Spleen (tissue), 7 donors: ENCODE measurements at regions not wholly inside any gene's neighbourhood (a gene's known extent, or its start where the extent isn't known, plus 50 kb on each side); places are given as distances from the start of the nearest gene placed in this dataset.

Experiments used
- POLR2A ChIP-seq, 3 donors: fragments of 450-650 bp; IDR thresholded peaks; one replicate each; pipeline ENCODE4 v1.5.1; 2017; ENCODE audit warnings: antibody characterized with exemption in 3 of 3, mild to moderate bottlenecking in 1 of 3
- POLR2AphosphoS5 ChIP-seq, 3 donors: sonication (generic); formaldehyde crosslinking; IDR thresholded peaks; one replicate each; pipeline ENCODE4 v1.5.1; 2017; ENCODE audit warnings: antibody characterized with exemption in 3 of 3
- TF ChIP-seq, protein P1 (sequence below), 11 experiments: fragments of 200-600 bp in 7 of 11; fragments of 450-650 bp in 4 of 11; sonication (generic) in 4 of 11; IDR thresholded peaks in 8 of 11; conservative IDR thresholded peaks in 3 of 11; 1 replicate in 7 of 11; 2 replicates in 4 of 11; pipeline versions ENCODE4 v1.4.0 to v1.8.0; 2016 to 2021; ENCODE audit warnings: antibody characterized with exemption in 11 of 11, inconsistent platforms in 4 of 11, mild to moderate bottlenecking in 1 of 11
- donor health status: DM: no; HTN: no; CAD: no; lungs with moderate emphysema.
- donor health status: DM: no; HTN: no; CAD: no.
- donor health status: DM: no; HTN: no; CAD: no.

GRCh38 chr17:77893144-77894044 lies 65.1 kb upstream of the TNRC6C start:
- TF ChIP-seq, protein P1, sequence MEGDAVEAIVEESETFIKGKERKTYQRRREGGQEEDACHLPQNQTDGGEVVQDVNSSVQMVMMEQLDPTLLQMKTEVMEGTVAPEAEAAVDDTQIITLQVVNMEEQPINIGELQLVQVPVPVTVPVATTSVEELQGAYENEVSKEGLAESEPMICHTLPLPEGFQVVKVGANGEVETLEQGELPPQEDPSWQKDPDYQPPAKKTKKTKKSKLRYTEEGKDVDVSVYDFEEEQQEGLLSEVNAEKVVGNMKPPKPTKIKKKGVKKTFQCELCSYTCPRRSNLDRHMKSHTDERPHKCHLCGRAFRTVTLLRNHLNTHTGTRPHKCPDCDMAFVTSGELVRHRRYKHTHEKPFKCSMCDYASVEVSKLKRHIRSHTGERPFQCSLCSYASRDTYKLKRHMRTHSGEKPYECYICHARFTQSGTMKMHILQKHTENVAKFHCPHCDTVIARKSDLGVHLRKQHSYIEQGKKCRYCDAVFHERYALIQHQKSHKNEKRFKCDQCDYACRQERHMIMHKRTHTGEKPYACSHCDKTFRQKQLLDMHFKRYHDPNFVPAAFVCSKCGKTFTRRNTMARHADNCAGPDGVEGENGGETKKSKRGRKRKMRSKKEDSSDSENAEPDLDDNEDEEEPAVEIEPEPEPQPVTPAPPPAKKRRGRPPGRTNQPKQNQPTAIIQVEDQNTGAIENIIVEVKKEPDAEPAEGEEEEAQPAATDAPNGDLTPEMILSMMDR (IDR thresholded peaks at IDR 0.05 in 8 of 11, conservative IDR thresholded peaks at IDR 0.05 in 3 of 11), result no peak
- no peak for TF ChIP-seq POLR2A (IDR thresholded peaks at IDR 0.05)
- TF ChIP-seq POLR2AphosphoS5 (IDR thresholded peaks at IDR 0.05), result peak in 1 of 3 donors; percentile 52
